ENCODE measurements at regions not wholly inside any gene's neighbourhood (a gene's known extent, or its start where the extent isn't known, plus 50 kb on each side); places are given as distances from the start of the nearest gene placed in this dataset.

- TF ChIP-seq CTCF (IDR thresholded peaks at IDR 0.05; ENCODE audit: low read depth, low read length, missing input control) (no peak), HNF4G (IDR thresholded peaks at IDR 0.05) (no peak), SP1 (IDR thresholded peaks at IDR 0.05) (no peak), RAD21 (IDR thresholded peaks at IDR 0.05) (no peak), TAF1 (conservative IDR thresholded peaks at IDR 0.05) (no peak), GABPA (IDR thresholded peaks at IDR 0.05 in 1 of 2, conservative IDR thresholded peaks at IDR 0.05 in 1 of 2) (no peak), FOXA1 (IDR thresholded peaks at IDR 0.05) (no peak), YY1 (IDR thresholded peaks at IDR 0.05) (no peak), EGR1 (IDR thresholded peaks at IDR 0.05; ENCODE audit: low read depth in 2 of 2) (no peak), JUND (IDR thresholded peaks at IDR 0.05) (no peak), MAX (IDR thresholded peaks at IDR 0.05) (no peak)
Observed at GRCh38 chr9:16211946-16212345, 658.5 kb downstream of the BNC2 start.

Data from liver (tissue), 3 donors.